CD8-positive, alpha-beta memory T cell (primary cell): ENCODE measurements at regions not wholly inside any gene's neighbourhood (a gene's known extent, or its start where the extent isn't known, plus 50 kb on each side); places are given as distances from the start of the nearest gene placed in this dataset.

ENCODE experiments used
- CTCF ChIA-PET: fragments of 350-600 bp; sonication (Branson Sonifier 250); formaldehyde crosslinking; loops from one replicate; lab custom pipeline; 2021; ENCODE audit warnings: antibody characterized with exemption; lab: Charles Lee
- POLR2A ChIA-PET: fragments of 350-600 bp; sonication (Branson Sonifier 250); formaldehyde crosslinking; loops from one replicate; lab custom pipeline; 2021; ENCODE audit warnings: antibody characterized with exemption; lab: Charles Lee
- DNase-seq, 5 donors: peaks; one replicate each; pipeline versions ENCODE4 v3.0.0 to v3.0.0-alpha.2; 2020 to 2022; ENCODE audit warnings: mixed read lengths in 1 of 5
- H3K27ac ChIP-seq: one replicate; pipeline ENCODE4 v1.7.0; 2013; ENCODE audit warnings: low read depth, mild to moderate bottlenecking, low read length, moderate library complexity
- H3K27me3 ChIP-seq: 2 replicates; pipeline ENCODE4 v1.7.0; 2013; ENCODE audit warnings: low read length, mild to moderate bottlenecking; ENCODE audit not compliant: insufficient read depth, poor library complexity, severe bottlenecking
- H3K36me3 ChIP-seq: 2 replicates; pipeline ENCODE4 v1.7.0; 2013; ENCODE audit warnings: mild to moderate bottlenecking, low read length, moderate library complexity; ENCODE audit not compliant: insufficient read depth
- H3K4me1 ChIP-seq: 2 replicates; pipeline ENCODE4 v1.7.0; 2013; ENCODE audit warnings: mild to moderate bottlenecking, low read length, moderate library complexity; ENCODE audit not compliant: insufficient read depth
- H3K4me3 ChIP-seq: 2 replicates; pipeline ENCODE4 v1.7.0; 2013; ENCODE audit warnings: mild to moderate bottlenecking, low read length
- H3K9me3 ChIP-seq: 2 replicates; pipeline ENCODE4 v1.7.0; 2013; ENCODE audit warnings: mild to moderate bottlenecking, low read length
- H3K27ac Mint-ChIP-seq, 8 donors: one replicate each; pipeline ENCODE4 v1.8.0; 2020 to 2021; ENCODE audit warnings: mixed read lengths in 8 of 8, mild to moderate bottlenecking in 6 of 8, inconsistent platforms in 3 of 8, moderate library complexity in 3 of 8
- H3K27me3 Mint-ChIP-seq, 2 donors: one replicate each; pipeline ENCODE4 v1.8.0; 2020 to 2021; ENCODE audit warnings: mixed read lengths in 2 of 2, mild to moderate bottlenecking in 1 of 2, moderate library complexity in 1 of 2
- H3K36me3 Mint-ChIP-seq, 3 donors: one replicate each; pipeline ENCODE4 v1.8.0; 2020 to 2021; ENCODE audit warnings: mixed read lengths in 3 of 3, inconsistent platforms in 1 of 3, mild to moderate bottlenecking in 1 of 3
- H3K4me1 Mint-ChIP-seq, 3 donors: one replicate each; pipeline ENCODE4 v1.8.0; 2020 to 2021; ENCODE audit warnings: mixed read lengths in 3 of 3, inconsistent platforms in 1 of 3, mild to moderate bottlenecking in 1 of 3
- H3K4me3 Mint-ChIP-seq, 7 donors: one replicate each; pipeline ENCODE4 v1.8.0; 2020 to 2021; ENCODE audit warnings: mixed read lengths in 7 of 7, mild to moderate bottlenecking in 6 of 7, moderate library complexity in 4 of 7, inconsistent platforms in 2 of 7
- H3K9me3 Mint-ChIP-seq, 5 donors: one replicate each; pipeline ENCODE4 v1.8.0; 2020 to 2022; ENCODE audit warnings: mixed read lengths in 5 of 5, mild to moderate bottlenecking in 3 of 5, moderate library complexity in 2 of 5, inconsistent platforms in 1 of 5

- CTCF ChIA-PET: no interaction called here
- no peak overlapping the region for H3K27ac Mint-ChIP-seq
Measured at GRCh38 chr9:82208741-82209450, 220.3 kb downstream of the SPATA31D1 start.

DNA sequence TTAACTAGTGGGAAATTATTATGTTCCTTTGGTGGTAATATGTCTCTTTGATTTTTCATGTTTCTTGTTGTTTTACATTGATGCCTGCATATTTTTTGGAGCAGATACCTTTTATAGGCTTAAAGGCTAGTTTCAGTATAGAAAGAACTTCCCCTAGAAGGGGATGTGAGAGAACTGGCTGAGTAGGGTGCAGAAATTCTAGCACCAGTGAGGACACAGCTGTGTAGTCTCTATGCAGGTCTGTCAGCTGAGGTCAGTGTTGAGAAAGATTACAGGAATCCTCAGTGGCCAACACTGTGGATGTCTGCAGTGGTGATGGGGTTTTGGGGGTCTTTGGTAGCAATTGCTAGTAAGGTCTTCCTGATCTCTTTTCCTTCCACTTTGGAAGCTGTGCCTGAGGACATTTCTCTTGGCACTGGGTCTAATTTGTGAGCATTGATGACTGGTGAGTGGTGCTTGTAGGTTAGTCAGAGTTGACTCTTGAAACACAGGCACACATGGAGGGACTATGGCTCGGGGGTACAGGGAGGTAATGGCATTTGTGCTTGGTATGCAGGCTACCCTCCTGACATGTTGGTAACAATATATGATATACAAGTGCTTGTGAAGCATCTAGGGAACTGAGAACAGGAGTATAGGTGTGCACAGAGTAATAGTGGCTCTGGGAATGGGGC lies 221.4 kb downstream of the SPATA31D1 start:
- Histone ChIP-seq H3K4me3 (no peak overlapping the region), H3K36me3 (no peaks in the 10 kb centered on the region), H3K27me3 (no peaks in the 10 kb centered on the region), H3K4me1 (no peaks in the 10 kb centered on the region), H3K27ac (no peak overlapping the region), H3K9me3 (no peaks in the 10 kb centered on the region)
- no peaks in the 10 kb centered on the region for H3K36me3 Mint-ChIP-seq
- DNase-seq: no peak
- no peak overlapping the region for H3K27ac Mint-ChIP-seq
- ChIA-PET POLR2A (no interaction called here), CTCF (no interaction called here)
- no peaks in the 10 kb centered on the region for H3K27me3 Mint-ChIP-seq
- H3K9me3 Mint-ChIP-seq: peaks cover 5 to 27% (median 10%) of the 10 kb centered on the region in 5 donors
- H3K4me1 Mint-ChIP-seq: no peaks in the 10 kb centered on the region
- no peak overlapping the region for H3K4me3 Mint-ChIP-seq

More at GRCh38 chr9:82208741-82209450, 220.3 kb downstream of the SPATA31D1 start:
- Mint-ChIP-seq H3K27me3 (no peaks in the 10 kb centered on the region), H3K36me3 (no peaks in the 10 kb centered on the region), H3K4me3 (no peak overlapping the region), H3K9me3 (peaks cover 5 to 33% (median 11%) of the 10 kb centered on the region in 5 donors), H3K4me1 (no peaks in the 10 kb centered on the region)
- DNase-seq: no peak
- no peaks in the 10 kb centered on the region for H3K4me1 ChIP-seq
- no peak overlapping the region for H3K4me3 ChIP-seq
- no peaks in the 10 kb centered on the region for H3K36me3 ChIP-seq
- POLR2A ChIA-PET: no interaction called here
- H3K27ac ChIP-seq: no peak overlapping the region
- no peaks in the 10 kb centered on the region for H3K27me3 ChIP-seq
- H3K9me3 ChIP-seq: no peaks in the 10 kb centered on the region

DNA sequence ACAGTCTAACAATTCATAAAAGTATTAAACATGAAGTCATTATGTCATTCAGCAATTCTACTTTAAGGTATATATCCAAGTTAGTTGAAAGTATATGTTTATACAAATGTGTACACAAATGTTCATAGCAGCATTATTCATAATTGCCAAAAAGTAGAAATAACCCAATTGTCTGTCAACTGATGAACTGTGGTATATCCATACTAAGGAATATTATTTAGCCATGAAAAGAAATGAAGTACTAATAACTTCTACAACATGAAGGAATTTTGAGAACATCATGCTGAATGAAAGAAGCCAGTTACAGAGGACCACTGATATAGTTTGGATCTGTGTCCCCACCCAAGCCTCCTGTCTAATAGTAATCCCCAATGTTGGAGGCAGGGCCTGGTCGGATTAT lies 224.3 kb downstream of the SPATA31D1 start:
- Histone ChIP-seq H3K4me1 (no peaks in the 10 kb centered on the region), H3K27me3 (no peaks in the 10 kb centered on the region), H3K36me3 (no peaks in the 10 kb centered on the region), H3K9me3 (no peaks in the 10 kb centered on the region), H3K27ac (no peak overlapping the region), H3K4me3 (no peak overlapping the region)
- ChIA-PET CTCF (no interaction called here), POLR2A (no interaction called here)
- Mint-ChIP-seq H3K4me1 (no peaks in the 10 kb centered on the region), H3K9me3 (peaks cover 10 to 23% (median 12%) of the 10 kb centered on the region in 5 donors), H3K27ac (no peak overlapping the region), H3K36me3 (no peaks in the 10 kb centered on the region), H3K27me3 (no peaks in the 10 kb centered on the region), H3K4me3 (no peak overlapping the region)
- no peak for DNase-seq

DNA sequence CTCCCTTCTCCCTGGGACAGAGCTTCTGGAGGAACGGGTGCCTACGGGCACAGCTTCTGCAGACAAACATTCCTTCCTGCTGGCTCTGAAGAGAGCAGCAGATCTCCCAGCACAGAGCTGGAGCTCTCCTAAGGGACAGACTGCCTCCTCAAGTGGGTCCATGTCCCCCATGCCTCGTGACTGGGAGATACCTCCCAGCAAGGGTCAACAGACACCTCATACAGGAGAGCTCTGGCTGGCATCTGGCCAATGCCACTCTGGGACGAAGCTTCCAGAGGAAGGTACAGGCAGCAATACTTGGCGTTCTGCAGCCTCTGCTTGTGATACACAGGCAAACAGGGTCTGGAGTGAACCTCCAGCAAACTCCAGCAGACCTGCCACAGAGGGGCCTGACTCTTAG lies 227.9 kb downstream of the SPATA31D1 start:
- Histone ChIP-seq H3K27ac (no peak overlapping the region), H3K27me3 (no peaks in the 10 kb centered on the region), H3K4me1 (no peaks in the 10 kb centered on the region), H3K4me3 (no peak overlapping the region), H3K36me3 (no peaks in the 10 kb centered on the region), H3K9me3 (no peaks in the 10 kb centered on the region)
- H3K4me3 Mint-ChIP-seq: no peak overlapping the region
- peaks cover 3 to 12% (median 4%) of the 10 kb centered on the region in 5 donors for H3K9me3 Mint-ChIP-seq
- CTCF ChIA-PET: no interaction called here
- no peaks in the 10 kb centered on the region for H3K36me3 Mint-ChIP-seq
- H3K4me1 Mint-ChIP-seq: no peaks in the 10 kb centered on the region
- H3K27ac Mint-ChIP-seq: no peak overlapping the region
- no peak for DNase-seq
- POLR2A ChIA-PET: no interaction called here
- no peaks in the 10 kb centered on the region for H3K27me3 Mint-ChIP-seq

GRCh38 chr9:82223442-82223841 lies 234.9 kb downstream of the SPATA31D1 start:
- H3K4me3 Mint-ChIP-seq: no peak overlapping the region

GRCh38 chr9:82231411-82231810 lies 242.8 kb downstream of the SPATA31D1 start:
- peaks cover 5% of the 10 kb centered on the region for H3K9me3 ChIP-seq
- H3K4me1 Mint-ChIP-seq: no peaks in the 10 kb centered on the region
- H3K27me3 Mint-ChIP-seq: peaks cover 0 to 3% of the 10 kb centered on the region in 2 donors
- H3K4me3 Mint-ChIP-seq: no peak overlapping the region
- ChIA-PET POLR2A (no interaction called here), CTCF (no interaction called here)
- no peaks in the 10 kb centered on the region for H3K4me1 ChIP-seq
- H3K36me3 Mint-ChIP-seq: peaks cover 0 to 2% (median 0%) of the 10 kb centered on the region in 3 donors
- no peak overlapping the region for H3K27ac ChIP-seq
- no peak overlapping the region for H3K27ac Mint-ChIP-seq
- no peaks in the 10 kb centered on the region for H3K36me3 ChIP-seq
- DNase-seq: no peak
- H3K4me3 ChIP-seq: no peak overlapping the region
- H3K9me3 Mint-ChIP-seq: peaks cover 16 to 33% (median 27%) of the 10 kb centered on the region in 5 donors
- no peaks in the 10 kb centered on the region for H3K27me3 ChIP-seq

More at GRCh38 chr9:82223442-82223841, 234.9 kb downstream of the SPATA31D1 start:
- no peak overlapping the region for H3K27ac ChIP-seq
- CTCF ChIA-PET: no interaction called here
- H3K4me1 ChIP-seq: no peaks in the 10 kb centered on the region
- POLR2A ChIA-PET: no interaction called here
- H3K4me3 ChIP-seq: no peak overlapping the region
- Mint-ChIP-seq H3K27ac (no peak overlapping the region), H3K36me3 (no peaks in the 10 kb centered on the region), H3K9me3 (peaks cover 2 to 20% (median 4%) of the 10 kb centered on the region in 5 donors), H3K27me3 (no peaks in the 10 kb centered on the region), H3K4me1 (no peaks in the 10 kb centered on the region)
- H3K27me3 ChIP-seq: no peaks in the 10 kb centered on the region
- no peaks in the 10 kb centered on the region for H3K36me3 ChIP-seq
- no peaks in the 10 kb centered on the region for H3K9me3 ChIP-seq
- DNase-seq: no peak

DNA sequence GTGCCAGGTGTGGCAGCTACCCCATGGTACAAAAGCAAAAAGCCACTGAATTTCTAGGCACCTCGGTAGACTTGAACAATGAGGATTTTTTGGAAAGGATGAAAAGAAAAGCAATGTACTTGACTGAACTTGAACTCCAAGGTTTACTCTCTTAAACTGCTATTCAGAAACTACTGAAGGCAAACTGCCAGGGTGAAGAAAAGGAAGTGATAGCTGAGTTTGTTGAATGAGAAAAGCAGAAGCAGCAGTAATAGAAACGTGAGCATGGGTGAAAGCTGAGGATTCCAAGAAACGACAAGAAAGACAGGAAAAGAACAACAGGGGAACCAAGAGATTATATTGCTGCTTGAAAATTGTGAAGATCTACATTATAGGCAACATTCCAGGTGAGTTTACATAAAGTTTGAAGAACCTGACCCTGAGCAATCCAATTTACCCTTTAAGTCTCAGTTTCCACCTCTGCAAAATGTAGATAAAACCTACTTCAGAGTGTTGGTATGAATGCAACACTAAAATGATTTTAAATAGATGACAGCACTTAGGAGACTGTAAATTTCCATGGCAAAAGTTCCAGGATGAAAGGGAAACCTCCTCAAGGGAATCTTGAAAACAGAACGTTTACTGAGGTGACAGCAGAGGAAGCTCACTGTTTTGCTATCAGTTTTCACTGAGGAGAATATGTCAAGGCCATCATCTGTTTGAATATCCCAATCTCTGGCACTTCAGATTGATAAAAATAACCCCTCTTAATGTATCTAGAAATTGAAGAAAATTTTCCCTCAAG lies 245.8 kb downstream of the SPATA31D1 start:
- no peak for DNase-seq
- no peaks in the 10 kb centered on the region for H3K27me3 ChIP-seq
- Mint-ChIP-seq H3K4me3 (no peak overlapping the region), H3K9me3 (peaks cover 14 to 40% (median 24%) of the 10 kb centered on the region in 5 donors), H3K27ac (no peak overlapping the region), H3K36me3 (peaks cover 0 to 2% (median 0%) of the 10 kb centered on the region in 3 donors), H3K27me3 (peaks cover 0 to 3% of the 10 kb centered on the region in 2 donors), H3K4me1 (no peaks in the 10 kb centered on the region)
- H3K36me3 ChIP-seq: no peaks in the 10 kb centered on the region
- POLR2A ChIA-PET: no interaction called here
- H3K9me3 ChIP-seq: peaks cover 5% of the 10 kb centered on the region
- H3K4me3 ChIP-seq: no peak overlapping the region
- CTCF ChIA-PET: no interaction called here
- H3K27ac ChIP-seq: no peak overlapping the region
- H3K4me1 ChIP-seq: no peaks in the 10 kb centered on the region
